HG03575 (cell line): ENCODE measurements at regions not wholly inside any gene's neighbourhood (a gene's known extent, or its start where the extent isn't known, plus 50 kb on each side); places are given as distances from the start of the nearest gene placed in this dataset.
"Not testable (repeated sequence)": the region's sequence is repeated elsewhere in the genome, so short reads cannot be mapped to it uniquely, and the experiment has no call there.

Experiments used
- ATAC-seq: cut with Tn5 transposase; IDR thresholded peaks from one replicate; pipeline ENCODE4 v1.9.1; 2021; ENCODE audit not compliant: unreplicated experiment, insufficient number of reproducible peaks, low FRiP score; ENCODE audit errors: extremely low read depth

- no peak for ATAC-seq
Observed at GRCh38 chr7:110311556-110311955, 779.4 kb upstream of the LRRN3 start.

- no peak for ATAC-seq
Observed at GRCh38 chr7:110317541-110318265, 773.2 kb upstream of the LRRN3 start.

DNA sequence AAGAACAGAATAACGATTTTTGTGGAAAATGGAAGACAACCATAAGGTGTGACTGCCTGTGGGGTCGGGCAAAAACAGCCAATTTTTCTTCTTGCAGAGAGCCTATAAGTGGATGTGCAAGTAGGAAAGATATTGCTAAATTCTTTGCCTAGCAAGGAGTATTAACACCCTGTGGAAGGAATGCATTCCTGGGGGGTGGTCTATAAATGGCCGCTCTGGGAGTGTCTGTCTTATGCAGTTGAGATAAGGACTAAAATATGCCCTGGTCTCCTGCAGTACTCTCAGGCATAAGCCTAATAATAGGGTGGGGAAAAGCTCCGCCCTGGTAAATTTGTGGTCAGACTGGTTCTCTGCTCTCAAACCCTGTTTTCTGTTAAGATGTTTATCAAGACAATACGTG lies 770.6 kb upstream of the LRRN3 start:
- not testable (repeated sequence) for ATAC-seq

DNA sequence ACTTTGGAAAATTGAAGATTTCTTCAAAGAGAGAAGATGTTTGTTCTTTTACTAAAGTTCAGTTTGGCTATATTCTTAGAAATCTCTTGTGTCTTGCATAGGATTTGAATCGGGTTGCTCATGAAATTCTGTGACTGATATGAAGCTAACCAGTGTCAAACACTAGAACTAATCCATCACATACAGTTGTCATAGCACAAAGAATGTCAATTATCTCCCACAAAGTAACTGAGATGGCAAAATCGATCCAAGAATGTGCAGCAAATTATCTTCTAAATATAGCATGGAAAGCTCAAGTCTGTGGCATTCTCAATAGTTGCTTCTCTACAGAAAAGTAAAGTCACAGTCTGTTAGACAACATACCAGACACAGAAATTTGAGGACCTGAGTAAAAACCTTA lies 768.1 kb upstream of the LRRN3 start:
- no peak for ATAC-seq

- ATAC-seq, result no peak
Observed at GRCh38 chr7:110326966-110327365, 764.0 kb upstream of the LRRN3 start.

- ATAC-seq, result no peak
Observed at GRCh38 chr7:110336423-110336822, 754.5 kb upstream of the LRRN3 start.

DNA sequence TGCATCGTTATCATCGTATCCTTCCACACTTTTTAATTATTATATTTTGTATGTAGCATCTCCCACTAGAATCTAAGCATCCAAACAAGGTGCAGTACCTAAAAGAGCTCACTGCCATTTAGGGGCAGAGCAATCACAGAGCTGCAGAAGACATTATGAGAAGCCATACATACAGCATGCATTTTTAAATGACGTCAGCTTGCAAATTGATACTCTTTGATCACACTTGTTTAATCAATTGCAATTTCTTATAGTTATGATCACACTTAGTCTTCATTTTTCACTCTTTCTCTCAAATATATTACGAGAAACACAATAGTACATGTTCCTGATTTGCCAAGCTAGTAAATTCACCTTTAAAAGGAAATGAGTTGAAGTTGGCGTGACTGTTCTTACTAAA lies 753.3 kb upstream of the LRRN3 start:
- ATAC-seq, result no peak

GRCh38 chr7:110347081-110347480 lies 743.8 kb upstream of the LRRN3 start:
- ATAC-seq, result no peak

- ATAC-seq, result no peak
Observed at GRCh38 chr7:110356438-110356837, 734.5 kb upstream of the LRRN3 start.

DNA sequence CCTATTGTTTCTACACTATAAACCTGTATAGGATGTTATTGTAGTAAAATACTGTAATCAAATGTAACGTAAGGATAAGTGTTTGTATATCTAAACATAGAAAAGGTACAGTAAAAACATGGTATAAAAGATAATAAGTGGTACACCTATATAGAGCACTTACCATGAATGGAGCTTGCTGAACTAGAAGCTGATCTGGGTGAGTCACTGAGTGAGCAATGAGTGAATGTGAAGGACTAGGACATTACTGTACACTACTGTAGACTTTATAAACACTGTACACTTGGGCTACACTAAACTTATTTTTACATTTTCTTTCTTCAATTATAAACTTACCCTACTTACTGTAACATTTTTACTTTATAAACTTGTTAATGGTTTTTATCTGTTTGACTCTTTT lies 732.9 kb upstream of the LRRN3 start:
- ATAC-seq, result no peak

- no peak for ATAC-seq
Observed at GRCh38 chr7:110371709-110372108, 719.2 kb upstream of the LRRN3 start.

GRCh38 chr7:110372685-110373084 lies 718.2 kb upstream of the LRRN3 start:
- ATAC-seq, result no peak

DNA sequence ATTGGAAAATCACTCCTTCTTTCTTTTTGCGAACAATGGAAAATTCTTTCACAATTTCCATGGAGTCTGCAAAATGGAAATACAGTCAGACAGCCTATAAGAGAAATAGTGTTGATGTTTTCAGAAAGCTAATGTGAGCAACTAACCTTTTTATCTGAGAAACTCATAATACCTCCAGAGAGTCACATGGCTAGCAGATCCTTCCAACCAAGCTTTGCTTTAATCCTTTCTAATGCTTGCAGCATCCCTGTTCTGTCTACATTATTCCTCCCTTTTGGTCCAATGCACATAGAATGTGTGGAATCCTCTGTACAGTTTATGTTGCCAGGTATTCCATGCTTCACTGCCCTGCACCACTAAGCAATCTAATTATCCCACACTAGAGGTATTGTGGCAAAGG lies 717.5 kb upstream of the LRRN3 start:
- no peak for ATAC-seq

GRCh38 chr7:110373859-110374258 lies 717.1 kb upstream of the LRRN3 start:
- ATAC-seq, result no peak

- no peak for ATAC-seq
Observed at GRCh38 chr7:110375068-110375467, 715.9 kb upstream of the LRRN3 start.

DNA sequence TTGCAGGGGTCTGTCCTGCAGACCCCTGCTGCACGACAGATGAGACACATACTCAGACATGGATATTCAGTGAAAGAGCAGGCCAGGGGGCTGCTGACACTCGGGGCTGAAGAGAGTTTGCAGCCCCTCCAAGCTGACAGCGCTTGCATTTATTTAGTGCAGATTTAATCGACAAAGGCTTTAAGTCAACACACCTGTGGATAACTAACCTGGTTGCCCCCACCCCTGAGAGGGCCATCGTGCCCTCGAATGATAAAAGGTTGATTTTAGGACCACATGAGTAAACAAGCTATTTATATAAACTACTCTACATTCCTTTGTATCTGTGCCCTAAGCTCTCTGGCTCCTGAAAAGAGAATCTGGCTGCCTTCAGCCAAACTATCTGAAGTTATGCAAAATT lies 708.2 kb upstream of the LRRN3 start:
- ATAC-seq, result no peak

DNA sequence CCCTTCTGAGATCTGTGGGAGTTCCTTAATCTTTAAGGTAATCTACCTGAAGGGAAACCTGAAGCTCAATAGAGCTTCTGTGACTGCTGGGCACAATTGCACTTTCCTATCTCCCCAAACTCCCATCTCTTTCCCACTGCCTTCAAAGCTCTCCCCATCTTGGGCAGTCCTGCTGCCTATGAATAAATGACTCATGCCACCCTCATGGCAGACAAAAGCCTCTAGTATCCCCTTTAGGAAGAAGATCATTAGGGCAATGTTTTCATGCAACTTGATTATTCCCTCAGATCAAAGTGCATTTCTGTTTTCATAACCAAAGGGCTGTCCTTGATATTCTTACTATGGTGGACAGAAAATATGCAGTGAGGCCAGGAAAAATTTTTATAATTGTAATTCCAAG lies 704.9 kb upstream of the LRRN3 start:
- ATAC-seq, result no peak

- ATAC-seq, result no peak
Observed at GRCh38 chr7:110386913-110387312, 704.0 kb upstream of the LRRN3 start.

GRCh38 chr7:110387689-110388088 lies 703.2 kb upstream of the LRRN3 start:
- ATAC-seq, result no peak

- no peak for ATAC-seq
Observed at GRCh38 chr7:110388457-110388856, 702.5 kb upstream of the LRRN3 start.

DNA sequence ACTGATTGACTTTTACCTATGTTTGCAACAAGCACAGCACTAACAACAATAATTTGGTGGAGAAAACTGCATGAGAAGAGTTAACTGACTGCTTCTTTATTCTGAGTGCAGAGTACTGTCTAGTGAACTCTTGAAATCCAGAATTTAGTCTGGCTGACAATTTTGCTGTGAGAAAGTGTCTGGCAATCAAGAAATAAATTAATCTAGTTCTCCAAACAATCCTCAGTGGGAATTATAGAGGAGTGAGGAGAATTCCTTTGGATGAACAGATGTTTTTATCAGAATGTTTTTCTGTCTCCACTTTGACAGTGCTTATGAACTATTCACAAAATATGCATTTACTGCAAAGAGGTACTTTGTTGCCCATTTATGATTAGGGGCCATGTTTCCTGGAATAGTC lies 694.9 kb upstream of the LRRN3 start:
- ATAC-seq, result no peak
